ENCODE measurements at regions not wholly inside any gene's neighbourhood (a gene's known extent, or its start where the extent isn't known, plus 50 kb on each side); places are given as distances from the start of the nearest gene placed in this dataset.

DNA sequence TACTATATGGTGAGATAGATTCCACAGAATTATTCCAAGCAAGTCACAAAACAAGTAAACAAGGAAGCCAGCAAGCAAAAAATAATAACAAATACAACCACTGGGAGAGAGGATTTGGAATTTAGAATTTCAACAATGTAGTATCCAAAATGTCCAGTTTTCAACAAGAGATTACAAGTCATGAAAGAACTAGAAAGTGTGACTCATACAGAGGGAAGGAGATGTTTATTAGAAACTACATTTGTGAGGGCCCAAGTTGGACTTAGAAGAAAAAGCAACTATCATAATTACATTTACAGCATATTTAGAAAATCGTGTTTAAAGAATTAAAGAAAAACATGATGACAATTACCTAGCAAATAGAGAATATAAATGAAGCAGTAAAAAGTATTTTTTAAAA, 494.6 kb upstream of the ID4 start:
- Mint-ChIP-seq H3K36me3 (no peaks in the 10 kb centered on the region), H3K27ac (no peak overlapping the region), H3K4me3 (no peak overlapping the region), H3K9me3 (peaks cover 23% of the 10 kb centered on the region), H3K4me1 (no peaks in the 10 kb centered on the region)
- DNase-seq (ENCODE audit: low spot score in 2 of 2) = no peak
- ATAC-seq = no peak

DNA sequence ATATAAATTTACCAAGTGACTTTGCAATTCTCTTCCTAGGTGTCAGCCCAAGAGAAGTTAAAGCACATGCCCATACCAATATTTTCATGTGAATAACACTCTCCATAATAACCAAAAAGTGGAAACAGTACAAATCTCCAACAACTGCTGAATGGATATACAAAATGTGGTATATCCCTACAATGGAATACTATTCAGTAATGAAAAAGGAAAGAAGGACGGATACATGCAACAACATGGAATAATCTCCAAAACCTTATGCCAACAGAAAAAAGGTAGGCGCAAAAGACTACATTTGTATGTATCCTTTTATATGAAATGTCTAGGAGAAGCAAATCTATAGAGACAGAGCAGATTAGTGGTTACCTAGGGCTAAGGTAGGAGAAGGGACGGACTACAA, 487.7 kb upstream of the ID4 start:
- no peak for ATAC-seq

DNA sequence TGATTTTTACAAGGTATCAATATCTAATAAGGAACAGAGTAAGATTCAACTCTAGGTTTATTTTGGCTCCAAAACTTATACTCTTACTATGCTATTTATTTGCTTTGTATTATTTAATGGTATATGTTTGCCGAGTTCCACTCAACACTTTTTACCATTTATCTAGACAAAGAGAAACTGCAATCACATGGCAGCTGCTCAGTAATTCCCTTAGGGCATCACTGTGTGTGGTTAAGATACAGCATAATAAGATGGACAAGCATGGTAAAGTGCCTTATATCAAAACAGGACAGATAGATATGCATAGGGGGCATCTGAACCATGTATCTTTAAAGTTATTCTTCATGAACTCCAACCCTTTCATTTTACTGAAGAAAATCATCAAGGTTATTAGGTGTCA, 483.0 kb upstream of the ID4 start:
- Mint-ChIP-seq H3K27ac (no peak overlapping the region), H3K9me3 (peaks cover 11% of the 10 kb centered on the region), H3K4me1 (no peaks in the 10 kb centered on the region), H3K36me3 (no peaks in the 10 kb centered on the region), H3K4me3 (no peak overlapping the region)
- no peak for ATAC-seq
- no peak for DNase-seq (ENCODE audit: low spot score in 2 of 2)

More for the DNA sequence above, 487.7 kb upstream of the ID4 start:
- H3K27ac Mint-ChIP-seq = no peak overlapping the region
- H3K4me3 Mint-ChIP-seq = no peak overlapping the region
- no peaks in the 10 kb centered on the region for H3K36me3 Mint-ChIP-seq
- peaks cover 16% of the 10 kb centered on the region for H3K9me3 Mint-ChIP-seq
- DNase-seq (ENCODE audit: low spot score in 2 of 2) = no peak
- no peaks in the 10 kb centered on the region for H3K4me1 Mint-ChIP-seq

DNA sequence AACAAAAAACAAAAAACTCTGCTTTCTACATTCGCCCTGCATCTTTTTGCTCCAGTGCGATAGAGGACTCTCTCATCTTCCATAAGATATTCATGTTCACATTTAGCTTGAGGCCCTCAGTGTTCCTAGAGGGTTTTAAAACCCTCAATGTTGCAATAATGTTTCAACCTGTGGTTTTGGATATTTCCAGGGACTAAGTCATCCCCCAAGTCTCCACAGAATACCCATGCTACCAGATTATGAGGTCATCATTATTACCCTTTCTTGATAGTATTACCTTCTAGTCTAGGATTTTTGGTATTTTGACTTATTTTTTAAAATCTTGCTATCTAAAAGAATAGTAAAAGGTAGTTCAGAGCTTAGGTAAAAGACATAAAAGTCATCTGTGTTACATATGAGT, 480.5 kb upstream of the ID4 start:
- no peaks in the 10 kb centered on the region for H3K36me3 Mint-ChIP-seq
- no peak overlapping the region for H3K4me3 Mint-ChIP-seq
- H3K9me3 Mint-ChIP-seq = peaks cover 8% of the 10 kb centered on the region

DNA sequence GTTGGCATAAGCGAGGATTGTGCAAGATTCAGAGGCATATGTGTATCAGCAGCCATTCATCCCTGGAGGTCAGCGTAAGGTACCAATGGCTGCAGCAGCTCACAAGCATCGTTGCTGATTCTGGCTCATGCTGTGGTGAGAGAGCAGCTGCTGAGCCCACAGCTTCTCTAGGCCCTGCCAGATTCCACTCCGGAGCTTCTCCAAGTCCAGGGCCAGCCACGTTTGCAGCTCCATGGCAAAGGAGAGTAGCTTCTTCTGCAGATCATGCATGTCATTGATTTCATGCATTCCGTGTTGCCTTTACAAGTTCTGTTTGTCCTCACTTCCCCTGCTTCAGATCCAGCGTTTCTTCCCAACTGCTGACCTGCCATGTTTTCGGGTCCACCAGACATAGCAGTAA, 474.8 kb upstream of the ID4 start:
- no peak overlapping the region for H3K27ac Mint-ChIP-seq
- H3K9me3 Mint-ChIP-seq = peaks cover 12% of the 10 kb centered on the region
- DNase-seq (ENCODE audit: low spot score in 2 of 2) = no peak
- ATAC-seq = no peak
- no peak overlapping the region for H3K4me3 Mint-ChIP-seq
- H3K4me1 Mint-ChIP-seq = no peaks in the 10 kb centered on the region
- H3K36me3 Mint-ChIP-seq = no peaks in the 10 kb centered on the region

More for the DNA sequence above, 480.5 kb upstream of the ID4 start:
- DNase-seq (ENCODE audit: low spot score in 2 of 2) (no peak), ATAC-seq (no peak)
- H3K27ac Mint-ChIP-seq = no peak overlapping the region
- H3K4me1 Mint-ChIP-seq = no peaks in the 10 kb centered on the region

DNA sequence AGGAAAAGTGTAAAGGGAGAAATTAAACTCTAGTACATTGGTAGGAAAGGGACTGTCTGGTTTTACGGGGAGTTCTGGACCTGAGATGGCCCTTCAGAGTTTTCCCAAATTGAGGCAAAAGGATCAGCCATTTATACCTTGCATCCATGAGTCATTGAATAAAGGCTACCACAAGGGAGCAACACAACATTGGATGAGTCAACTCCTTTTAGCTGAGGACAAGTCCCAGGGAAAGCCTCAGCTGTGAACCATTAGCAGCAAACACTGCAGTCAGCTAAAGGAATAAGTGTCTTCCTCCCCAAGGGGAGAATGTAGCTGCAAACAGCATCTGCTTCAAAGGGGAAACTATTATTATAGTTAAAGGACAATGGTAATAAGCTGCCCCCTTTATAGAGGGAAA, 468.7 kb upstream of the ID4 start:
- DNase-seq (ENCODE audit: low spot score in 2 of 2) = no peak
- no peak overlapping the region for H3K27ac Mint-ChIP-seq
- no peaks in the 10 kb centered on the region for H3K36me3 Mint-ChIP-seq
- no peak overlapping the region for H3K4me3 Mint-ChIP-seq
- peaks cover 16% of the 10 kb centered on the region for H3K9me3 Mint-ChIP-seq
- H3K4me1 Mint-ChIP-seq = no peaks in the 10 kb centered on the region
- ATAC-seq = no peak

DNA sequence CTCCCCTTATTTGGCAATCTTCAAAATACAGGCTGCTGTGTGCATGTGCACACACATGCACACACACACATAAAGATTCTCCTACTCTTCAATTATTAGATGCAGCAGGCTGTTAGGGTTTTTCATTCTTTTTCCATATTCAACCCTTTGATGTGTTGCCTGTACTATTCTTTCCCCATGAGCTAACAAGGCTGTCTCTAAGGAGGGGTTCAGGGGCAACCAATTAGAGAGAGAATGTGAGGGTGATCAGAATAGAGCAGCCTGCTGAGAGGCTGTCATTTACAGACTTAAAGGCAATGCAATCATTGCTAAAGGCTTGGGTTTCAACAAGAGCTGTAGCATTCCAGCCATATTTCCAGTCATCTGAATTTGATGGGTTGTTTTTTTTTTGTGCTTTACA, 467.4 kb upstream of the ID4 start:
- H3K4me1 Mint-ChIP-seq = no peaks in the 10 kb centered on the region
- H3K36me3 Mint-ChIP-seq = no peaks in the 10 kb centered on the region
- H3K4me3 Mint-ChIP-seq = no peak overlapping the region
- H3K9me3 Mint-ChIP-seq = peaks cover 16% of the 10 kb centered on the region
- H3K27ac Mint-ChIP-seq = no peak overlapping the region
- ATAC-seq = no peak
- DNase-seq (ENCODE audit: low spot score in 2 of 2) = no peak

DNA sequence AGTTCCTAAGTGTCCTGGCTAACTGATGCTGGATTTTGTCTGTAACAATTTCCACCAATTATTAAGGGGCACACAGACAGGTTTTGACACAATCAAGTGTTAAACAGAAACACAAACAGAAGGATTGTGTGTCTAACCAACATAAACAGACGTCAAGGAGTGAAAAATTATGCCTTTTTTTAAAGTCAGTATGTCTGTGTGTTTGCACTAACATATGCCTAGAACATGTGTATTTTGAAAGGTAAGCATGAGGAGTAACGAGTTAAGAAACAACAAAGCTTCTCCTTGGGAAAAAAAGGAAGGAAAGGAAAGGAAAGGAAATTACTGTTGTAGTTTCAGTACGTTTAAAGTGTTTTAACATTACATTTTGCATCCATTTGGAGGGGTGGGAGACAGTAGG, 466.3 kb upstream of the ID4 start:
- DNase-seq (ENCODE audit: low spot score in 2 of 2) (no peak), ATAC-seq (no peak)
- Mint-ChIP-seq H3K36me3 (no peaks in the 10 kb centered on the region), H3K27ac (no peak overlapping the region), H3K4me3 (no peak overlapping the region), H3K9me3 (peaks cover 18% of the 10 kb centered on the region), H3K4me1 (no peaks in the 10 kb centered on the region)

DNA sequence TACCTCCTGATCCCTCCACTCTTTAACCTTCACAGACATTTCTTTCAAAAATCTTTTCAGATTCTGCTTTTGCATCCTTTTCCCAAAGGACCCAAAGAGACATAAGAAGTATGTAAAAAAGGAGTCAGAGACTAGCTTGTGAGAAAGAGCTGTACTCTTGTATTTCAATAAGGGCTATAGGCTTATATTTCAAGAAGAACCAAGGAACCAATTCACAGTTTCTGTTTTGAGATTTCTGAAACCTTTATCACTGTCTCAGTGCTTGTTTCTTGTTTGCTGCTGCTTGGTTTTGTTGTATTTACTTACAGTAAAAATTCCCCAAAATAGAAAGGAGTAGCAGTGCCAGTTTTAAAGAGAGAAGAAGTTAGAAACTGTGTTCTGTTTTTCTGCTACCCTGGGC, 461.6 kb upstream of the ID4 start:
- ATAC-seq (no peak), DNase-seq (ENCODE audit: low spot score in 2 of 2) (no peak)
- no peaks in the 10 kb centered on the region for H3K4me1 Mint-ChIP-seq

DNA sequence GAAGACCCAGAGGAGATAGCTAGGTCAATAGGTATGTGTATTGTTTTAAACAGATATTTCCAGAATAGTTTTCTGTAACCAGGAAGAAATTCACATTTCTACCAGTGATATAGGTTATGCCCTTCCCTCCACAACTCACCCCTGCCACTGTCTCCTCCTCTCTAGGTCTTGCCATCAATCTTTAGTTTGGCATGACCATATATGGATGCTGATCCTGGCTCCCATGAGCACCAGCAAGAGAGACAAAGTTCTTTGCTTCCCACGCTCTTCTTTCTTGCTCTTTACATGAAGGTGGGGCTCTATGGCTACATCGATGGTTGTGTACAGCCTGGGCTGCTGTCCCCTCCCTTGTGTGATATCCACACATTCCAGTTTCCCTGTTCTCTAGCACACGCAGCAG, 459.4 kb upstream of the ID4 start:
- DNase-seq (ENCODE audit: low spot score in 2 of 2) (no peak), ATAC-seq (no peak)
- peaks cover 2% of the 10 kb centered on the region for H3K9me3 Mint-ChIP-seq
- H3K4me3 Mint-ChIP-seq = no peak overlapping the region
- H3K36me3 Mint-ChIP-seq = no peaks in the 10 kb centered on the region
- H3K27ac Mint-ChIP-seq = no peak overlapping the region
- no peaks in the 10 kb centered on the region for H3K4me1 Mint-ChIP-seq

More for the DNA sequence above, 461.6 kb upstream of the ID4 start:
- Mint-ChIP-seq H3K36me3 (no peaks in the 10 kb centered on the region), H3K4me3 (no peak overlapping the region), H3K27ac (no peak overlapping the region), H3K9me3 (peaks cover 10% of the 10 kb centered on the region)

DNA sequence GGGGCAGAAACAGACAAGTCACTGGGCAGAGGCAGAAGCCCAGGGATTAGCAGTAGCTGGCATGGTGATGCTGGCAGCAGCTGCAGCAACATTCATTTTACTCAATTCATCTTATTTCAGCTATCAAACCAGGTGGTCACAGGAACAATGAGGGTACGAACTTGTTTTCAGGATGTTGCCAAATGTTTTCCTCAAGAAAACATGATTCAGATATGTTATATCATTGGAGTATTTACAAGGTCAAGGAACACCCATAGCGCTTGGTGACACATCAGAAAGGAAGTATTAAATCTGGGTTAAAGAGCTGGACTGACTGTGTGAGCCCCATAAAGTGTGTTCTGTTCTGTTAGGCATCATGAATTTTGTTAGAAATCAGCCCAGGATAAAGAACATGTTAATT, 456.9 kb upstream of the ID4 start:
- no peaks in the 10 kb centered on the region for H3K4me1 Mint-ChIP-seq
- no peak for ATAC-seq
- no peak for DNase-seq (ENCODE audit: low spot score in 2 of 2)
- H3K36me3 Mint-ChIP-seq = no peaks in the 10 kb centered on the region
- H3K27ac Mint-ChIP-seq = no peak overlapping the region
- peaks cover 2% of the 10 kb centered on the region for H3K9me3 Mint-ChIP-seq
- no peak overlapping the region for H3K4me3 Mint-ChIP-seq

DNA sequence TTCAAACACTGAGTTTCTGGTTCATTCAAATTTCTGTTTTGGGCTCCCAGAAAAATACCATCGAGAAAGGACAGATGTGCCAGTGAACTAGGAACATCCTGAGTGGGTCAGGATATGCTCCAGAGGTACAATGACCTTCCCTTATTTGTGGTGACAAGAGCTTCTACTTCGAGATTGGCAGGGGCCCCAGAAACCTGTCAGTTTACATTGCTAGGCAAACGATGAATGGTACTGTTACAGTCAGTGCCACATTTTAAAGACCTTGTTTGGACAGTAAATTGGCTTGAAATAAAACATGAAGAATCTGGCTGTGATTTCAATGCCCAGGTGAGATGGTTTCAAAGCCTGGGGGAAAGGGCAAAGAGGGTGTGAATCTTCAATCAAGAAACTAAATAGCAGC, 454.5 kb upstream of the ID4 start:
- H3K4me3 Mint-ChIP-seq = no peak overlapping the region
- H3K4me1 Mint-ChIP-seq = no peaks in the 10 kb centered on the region
- H3K36me3 Mint-ChIP-seq = no peaks in the 10 kb centered on the region
- no peak for ATAC-seq
- no peaks in the 10 kb centered on the region for H3K9me3 Mint-ChIP-seq
- no peak for DNase-seq (ENCODE audit: low spot score in 2 of 2)
- H3K27ac Mint-ChIP-seq = no peak overlapping the region

DNA sequence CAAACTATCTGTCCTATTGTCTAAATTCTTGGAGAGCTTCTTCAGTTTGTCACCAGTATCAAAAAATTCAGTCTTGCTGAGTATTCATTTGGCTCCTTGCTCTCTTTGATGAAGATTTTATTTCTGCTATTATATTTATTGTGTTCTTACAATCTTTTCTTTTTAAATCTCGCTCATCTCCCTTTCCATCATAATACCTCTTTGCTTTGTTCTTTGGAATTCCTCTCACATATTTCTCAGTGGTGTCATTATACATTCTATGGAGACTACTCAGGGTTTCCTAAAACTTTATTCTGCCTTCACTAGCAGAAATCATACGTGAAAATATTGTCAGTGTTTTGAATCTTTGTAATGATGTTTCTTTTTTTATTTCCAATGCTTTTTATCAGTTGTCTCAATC, 445.2 kb upstream of the ID4 start:
- Mint-ChIP-seq H3K9me3 (peaks cover 7% of the 10 kb centered on the region), H3K4me1 (no peaks in the 10 kb centered on the region), H3K27ac (no peak overlapping the region), H3K36me3 (no peaks in the 10 kb centered on the region), H3K4me3 (no peak overlapping the region)
- no peak for ATAC-seq
- DNase-seq (ENCODE audit: low spot score in 2 of 2) = no peak

DNA sequence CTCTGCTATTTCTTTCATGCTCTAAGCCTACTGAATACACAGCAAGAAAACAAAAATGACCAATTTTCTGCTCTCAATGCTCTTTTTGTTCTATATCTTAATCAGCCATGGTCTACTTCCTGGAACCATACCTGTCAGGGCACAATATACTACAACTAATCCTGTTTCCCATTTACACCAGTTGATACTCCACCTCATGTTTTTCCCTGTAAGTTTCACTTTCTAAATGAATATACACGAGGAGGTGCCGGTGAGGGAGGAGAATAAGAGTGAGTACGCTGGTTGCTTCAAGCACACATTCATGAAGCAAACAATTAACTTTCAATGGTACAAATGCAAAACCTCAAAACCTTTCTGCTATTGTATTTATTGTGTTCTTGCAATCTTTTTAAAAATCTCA, 443.1 kb upstream of the ID4 start:
- no peak overlapping the region for H3K27ac Mint-ChIP-seq
- DNase-seq (ENCODE audit: low spot score in 2 of 2) (no peak), ATAC-seq (no peak)
- no peaks in the 10 kb centered on the region for H3K4me1 Mint-ChIP-seq
- peaks cover 9% of the 10 kb centered on the region for H3K9me3 Mint-ChIP-seq
- no peaks in the 10 kb centered on the region for H3K36me3 Mint-ChIP-seq
- H3K4me3 Mint-ChIP-seq = no peak overlapping the region

DNA sequence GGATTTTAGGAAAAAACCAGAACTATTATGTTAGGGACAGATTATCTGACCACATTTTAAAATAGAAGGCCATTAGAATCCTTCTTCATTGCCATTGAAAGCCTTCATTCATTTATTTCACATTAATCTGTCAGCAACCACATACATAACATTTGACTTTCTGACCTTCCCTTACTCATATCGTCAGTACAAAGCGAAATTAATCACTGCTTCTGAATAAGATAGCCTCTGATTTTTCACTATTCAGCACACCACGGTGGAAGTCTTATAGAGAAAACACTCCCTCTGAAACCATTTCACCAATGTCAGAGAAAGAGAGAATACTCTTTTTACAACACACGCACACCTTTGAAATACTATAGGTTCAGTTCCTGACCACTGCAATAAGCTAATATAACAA, 442.5 kb upstream of the ID4 start:
- Mint-ChIP-seq H3K4me3 (no peak overlapping the region), H3K9me3 (peaks cover 9% of the 10 kb centered on the region), H3K36me3 (no peaks in the 10 kb centered on the region), H3K4me1 (no peaks in the 10 kb centered on the region), H3K27ac (no peak overlapping the region)
- no peak for DNase-seq (ENCODE audit: low spot score in 2 of 2)
- no peak for ATAC-seq

DNA sequence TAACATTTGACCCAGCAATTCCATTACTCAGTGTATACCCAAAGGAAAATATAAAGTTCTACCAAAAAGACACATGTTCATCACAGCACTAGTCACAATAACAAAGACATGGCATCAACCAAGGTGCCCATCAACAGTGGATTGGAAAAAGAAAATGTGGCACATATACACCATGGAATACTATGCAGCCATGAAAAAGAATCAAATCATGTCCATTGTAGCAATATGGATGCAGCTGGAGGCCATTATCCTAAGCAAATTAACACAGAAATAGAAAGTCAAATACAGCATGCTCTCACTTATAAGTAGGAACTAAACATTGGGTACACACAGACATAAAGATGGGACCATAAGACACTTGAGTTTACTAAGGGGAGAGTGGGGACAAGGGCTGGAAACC, 441.9 kb upstream of the ID4 start:
- Mint-ChIP-seq H3K4me3 (no peak overlapping the region), H3K36me3 (no peaks in the 10 kb centered on the region), H3K27ac (no peak overlapping the region), H3K4me1 (no peaks in the 10 kb centered on the region), H3K9me3 (peaks cover 9% of the 10 kb centered on the region)
- ATAC-seq (no peak), DNase-seq (ENCODE audit: low spot score in 2 of 2) (no peak)

DNA sequence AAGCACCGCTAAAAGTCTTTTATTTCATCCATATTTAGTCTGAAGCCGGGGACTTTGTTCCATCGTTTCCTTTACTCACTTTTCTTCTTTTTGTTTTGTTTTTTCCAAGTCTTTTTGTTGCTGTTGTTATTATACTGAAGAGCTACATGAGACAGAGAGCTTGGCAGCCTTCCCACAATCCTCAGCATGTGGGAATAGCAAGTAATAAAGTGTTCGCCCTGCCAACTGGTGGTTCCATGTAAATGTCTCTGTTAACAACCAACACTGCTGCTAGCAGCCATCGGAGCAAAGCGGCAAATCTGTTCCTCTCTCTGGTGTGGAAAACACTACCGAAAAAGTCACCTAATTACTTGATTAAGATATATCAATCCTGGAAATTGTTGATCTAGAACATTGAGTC, 437.8 kb upstream of the ID4 start:
- DNase-seq (ENCODE audit: low spot score in 2 of 2) (no peak), ATAC-seq (no peak)
- H3K4me1 Mint-ChIP-seq = no peaks in the 10 kb centered on the region
- no peak overlapping the region for H3K27ac Mint-ChIP-seq
- peaks cover 8% of the 10 kb centered on the region for H3K9me3 Mint-ChIP-seq
- no peaks in the 10 kb centered on the region for H3K36me3 Mint-ChIP-seq
- no peak overlapping the region for H3K4me3 Mint-ChIP-seq
